Stimulated activated naive CD8-positive, alpha-beta T cell treated with anti-CD3 and anti-CD28 coated beads, Interleukin-15, Interleukin-2, amounts not matched to agents 100 ng/mL and 50 ng/mL, for 24 hours (primary cell): ENCODE measurements at regions not wholly inside any gene's neighbourhood (a gene's known extent, or its start where the extent isn't known, plus 50 kb on each side); places are given as distances from the start of the nearest gene placed in this dataset.

Experiments used
- H3K27ac Mint-ChIP-seq: one replicate; pipeline ENCODE4 v1.8.0; 2021; ENCODE audit warnings: mild to moderate bottlenecking, mixed read lengths
- H3K27me3 Mint-ChIP-seq: one replicate; pipeline ENCODE4 v1.8.0; 2021; ENCODE audit warnings: mixed read lengths
- H3K36me3 Mint-ChIP-seq: one replicate; pipeline ENCODE4 v1.8.0; 2021; ENCODE audit warnings: low read depth, mixed read lengths
- H3K4me1 Mint-ChIP-seq: one replicate; pipeline ENCODE4 v1.8.0; 2021; ENCODE audit warnings: low read depth, mixed read lengths
- H3K4me3 Mint-ChIP-seq: one replicate; pipeline ENCODE4 v1.8.0; 2021; ENCODE audit warnings: mild to moderate bottlenecking, mixed read lengths
- H3K9me3 Mint-ChIP-seq: one replicate; pipeline ENCODE4 v1.8.0; 2021; ENCODE audit warnings: mixed read lengths

DNA sequence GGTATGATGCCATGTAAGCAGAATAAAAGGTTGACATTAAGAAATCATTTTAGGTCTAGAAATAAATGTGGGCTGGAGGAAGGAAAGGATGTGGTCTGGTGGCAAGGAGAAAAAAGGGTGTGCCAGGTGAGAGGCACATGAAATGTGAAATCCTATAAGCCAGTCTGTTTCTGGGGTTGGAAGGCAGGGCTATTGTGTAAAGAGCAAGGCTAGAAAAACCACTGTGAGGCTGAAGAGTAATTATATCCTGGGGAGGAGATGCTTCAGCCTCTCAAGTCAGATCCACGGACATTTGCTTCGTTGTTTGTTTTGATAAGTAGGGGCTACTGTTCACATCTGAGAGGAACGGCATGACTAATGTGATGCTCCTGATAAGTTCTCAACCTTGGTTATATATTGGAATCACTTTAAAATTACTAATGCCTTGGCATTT is 77.5 kb upstream of the CTSC start:
- peak overlapping the region; percentile 60 for H3K4me3 Mint-ChIP-seq
- no peaks in the 10 kb centered on the region for H3K27me3 Mint-ChIP-seq
- peaks cover 31% of the 10 kb centered on the region for H3K4me1 Mint-ChIP-seq
- H3K36me3 Mint-ChIP-seq = no peaks in the 10 kb centered on the region
- H3K9me3 Mint-ChIP-seq = no peaks in the 10 kb centered on the region
- H3K27ac Mint-ChIP-seq = peak overlapping the region; percentile 78

DNA sequence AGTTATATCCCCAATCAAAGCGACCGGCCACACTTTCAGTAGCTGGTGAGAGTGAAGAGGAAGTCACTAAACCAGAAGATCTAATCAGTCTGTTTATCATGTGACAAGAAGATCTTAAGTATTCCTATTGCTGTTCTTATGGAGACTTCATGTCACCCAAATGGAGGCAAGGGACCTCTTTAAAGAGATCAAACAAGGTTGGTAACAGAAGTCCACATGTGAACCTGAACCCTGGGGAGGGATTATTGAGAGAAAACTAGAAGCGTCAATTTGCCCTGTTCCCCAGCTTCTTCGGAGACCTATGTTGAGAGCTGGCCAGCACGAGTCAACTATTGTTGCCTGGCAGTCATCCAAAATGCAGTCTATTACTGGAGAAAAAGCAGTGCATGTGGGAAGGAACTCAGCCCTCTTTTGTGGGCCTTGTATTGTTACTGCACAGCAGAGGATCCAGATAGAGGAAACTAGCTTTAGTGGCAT is 76.9 kb upstream of the CTSC start:
- Mint-ChIP-seq H3K9me3 (no peaks in the 10 kb centered on the region), H3K27ac (peak overlapping the region; percentile 34), H3K36me3 (no peaks in the 10 kb centered on the region), H3K4me3 (peak overlapping the region; percentile 60), H3K4me1 (peaks cover 27% of the 10 kb centered on the region), H3K27me3 (no peaks in the 10 kb centered on the region)

GRCh38 chr11:88411265-88411664 is 73.7 kb upstream of the CTSC start:
- H3K36me3 Mint-ChIP-seq = no peaks in the 10 kb centered on the region
- H3K27ac Mint-ChIP-seq = no peak overlapping the region
- peaks cover 29% of the 10 kb centered on the region for H3K4me1 Mint-ChIP-seq

DNA sequence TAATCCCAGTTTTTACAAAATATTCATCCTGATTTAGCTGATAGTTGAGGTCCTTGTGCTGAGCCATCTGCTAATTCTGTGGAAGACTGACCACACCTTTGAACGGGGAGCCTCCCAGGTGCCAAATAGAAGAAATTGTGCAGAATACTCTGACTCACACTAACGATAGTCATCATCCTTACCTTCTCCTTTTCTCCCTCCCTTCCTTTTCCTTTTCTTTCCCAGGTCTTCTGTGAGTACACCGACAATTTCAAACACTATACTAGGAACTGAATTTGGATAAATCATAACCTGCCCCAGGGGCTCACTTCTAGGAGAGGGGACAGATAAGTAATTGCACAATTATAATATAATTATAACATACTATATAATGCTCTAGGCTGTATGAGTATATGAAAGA is 73.1 kb upstream of the CTSC start:
- Mint-ChIP-seq H3K27me3 (no peaks in the 10 kb centered on the region), H3K27ac (no peak overlapping the region), H3K36me3 (no peaks in the 10 kb centered on the region), H3K4me1 (peaks cover 24% of the 10 kb centered on the region), H3K4me3 (no peak overlapping the region), H3K9me3 (no peaks in the 10 kb centered on the region)

More at GRCh38 chr11:88411265-88411664, 73.7 kb upstream of the CTSC start:
- no peak overlapping the region for H3K4me3 Mint-ChIP-seq
- no peaks in the 10 kb centered on the region for H3K27me3 Mint-ChIP-seq
- no peaks in the 10 kb centered on the region for H3K9me3 Mint-ChIP-seq

DNA sequence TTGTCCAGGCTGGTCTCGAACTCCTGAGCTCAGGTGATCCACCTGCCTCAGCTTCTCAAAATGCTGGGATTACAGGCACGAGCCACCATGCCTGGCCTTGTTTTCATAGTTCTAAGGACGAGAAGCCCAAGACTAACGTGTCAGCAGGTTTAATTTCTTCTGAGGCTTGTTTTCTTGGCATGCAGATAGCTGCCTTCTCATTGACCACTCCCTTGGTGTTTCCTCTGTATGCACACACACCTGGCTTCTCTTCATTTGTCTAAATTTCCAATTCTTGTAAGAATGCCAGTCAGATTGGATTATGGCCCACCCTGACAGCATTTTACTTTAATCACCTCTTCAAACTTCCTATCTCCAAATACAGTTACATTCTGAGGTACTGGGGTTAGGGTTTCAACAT is 72.5 kb upstream of the CTSC start:
- no peaks in the 10 kb centered on the region for H3K36me3 Mint-ChIP-seq
- no peak overlapping the region for H3K27ac Mint-ChIP-seq
- H3K4me3 Mint-ChIP-seq = no peak overlapping the region
- H3K9me3 Mint-ChIP-seq = no peaks in the 10 kb centered on the region
- no peaks in the 10 kb centered on the region for H3K27me3 Mint-ChIP-seq
- peaks cover 18% of the 10 kb centered on the region for H3K4me1 Mint-ChIP-seq

DNA sequence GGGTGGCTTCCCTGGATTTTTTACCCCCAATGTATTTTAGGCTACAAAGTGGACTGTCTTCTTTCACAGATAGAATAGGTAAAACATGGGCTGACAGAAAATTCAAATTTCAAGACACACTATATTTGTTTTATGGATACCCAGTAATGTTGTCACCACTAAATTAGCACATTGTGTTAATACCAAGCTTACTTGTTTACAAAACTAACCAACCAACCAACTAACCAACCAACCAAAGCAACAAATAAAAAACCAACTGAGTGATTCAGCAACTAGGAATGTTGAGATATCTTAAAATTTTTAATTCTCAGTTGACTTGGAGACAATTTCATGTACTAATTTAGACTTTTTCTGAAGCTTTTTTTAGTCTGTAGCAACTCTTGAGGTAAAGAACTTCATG is 69.3 kb upstream of the CTSC start:
- no peaks in the 10 kb centered on the region for H3K9me3 Mint-ChIP-seq
- no peak overlapping the region for H3K4me3 Mint-ChIP-seq
- peaks cover 7% of the 10 kb centered on the region for H3K4me1 Mint-ChIP-seq
- H3K27me3 Mint-ChIP-seq = no peaks in the 10 kb centered on the region
- H3K27ac Mint-ChIP-seq = no peak overlapping the region
- no peaks in the 10 kb centered on the region for H3K36me3 Mint-ChIP-seq

DNA sequence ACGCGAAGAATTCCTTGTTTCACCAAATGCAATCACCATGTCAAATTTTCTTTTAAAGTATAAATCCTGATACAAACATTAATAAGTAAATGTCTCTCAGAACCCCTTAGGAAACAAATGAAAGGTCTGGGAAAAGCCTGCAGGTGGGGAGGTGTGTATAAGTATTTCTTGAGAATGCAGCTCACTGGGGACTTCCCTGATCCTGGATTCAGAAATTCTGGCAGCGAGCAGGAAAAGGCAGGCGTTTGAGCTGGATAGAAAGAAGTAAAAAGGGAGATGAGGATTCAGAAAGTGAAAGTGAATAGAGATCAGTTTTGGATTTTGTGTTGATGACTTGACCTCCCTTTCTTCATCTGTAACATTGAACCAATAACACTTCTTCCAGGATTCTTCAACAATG is 68.3 kb upstream of the CTSC start:
- Mint-ChIP-seq H3K36me3 (no peaks in the 10 kb centered on the region), H3K27me3 (no peaks in the 10 kb centered on the region), H3K9me3 (no peaks in the 10 kb centered on the region), H3K27ac (no peak overlapping the region), H3K4me1 (peaks cover 7% of the 10 kb centered on the region), H3K4me3 (no peak overlapping the region)

DNA sequence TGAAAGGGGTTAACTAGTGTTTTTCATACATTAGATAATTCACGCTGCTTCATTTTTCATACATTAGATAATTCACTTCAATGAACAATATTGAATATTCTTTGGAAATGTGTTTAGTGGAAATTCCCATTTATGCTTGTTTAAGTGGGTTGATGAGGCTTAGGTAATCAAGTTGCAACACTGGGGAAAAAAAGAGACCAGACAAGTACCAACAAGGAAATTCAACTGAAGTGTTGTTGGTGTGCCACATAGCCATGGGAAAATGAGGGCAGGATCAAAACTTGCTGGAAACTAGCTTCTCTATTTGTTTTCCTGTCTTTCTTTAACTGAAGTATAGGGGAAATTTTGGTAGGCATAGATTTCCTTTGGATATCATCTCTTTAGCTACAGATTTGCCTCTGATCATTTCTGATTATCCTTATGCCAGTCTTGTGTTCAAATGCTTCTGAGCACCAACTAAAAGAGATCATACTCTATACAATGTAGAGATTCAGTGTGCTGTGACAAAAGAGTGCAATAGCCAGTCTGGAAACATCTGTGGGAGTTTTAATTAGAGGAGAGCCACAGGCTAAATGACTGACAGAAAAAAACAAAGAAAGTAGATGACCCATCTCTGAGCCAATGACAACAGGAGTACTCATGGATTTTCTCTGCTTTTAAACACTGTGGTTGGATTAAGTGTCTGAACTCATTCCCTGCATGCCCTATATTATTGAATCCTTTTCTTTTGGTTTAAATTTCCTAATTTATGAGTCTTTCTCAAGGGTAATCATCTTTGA is 67.6 kb upstream of the CTSC start:
- no peak overlapping the region for H3K27ac Mint-ChIP-seq
- peaks cover 7% of the 10 kb centered on the region for H3K4me1 Mint-ChIP-seq
- H3K4me3 Mint-ChIP-seq = no peak overlapping the region
- no peaks in the 10 kb centered on the region for H3K36me3 Mint-ChIP-seq
- no peaks in the 10 kb centered on the region for H3K27me3 Mint-ChIP-seq
- no peaks in the 10 kb centered on the region for H3K9me3 Mint-ChIP-seq

GRCh38 chr11:88404391-88404790 is 66.9 kb upstream of the CTSC start:
- Mint-ChIP-seq H3K27ac (no peak overlapping the region), H3K9me3 (no peaks in the 10 kb centered on the region), H3K27me3 (no peaks in the 10 kb centered on the region), H3K4me1 (peaks cover 7% of the 10 kb centered on the region), H3K4me3 (no peak overlapping the region), H3K36me3 (no peaks in the 10 kb centered on the region)

- Mint-ChIP-seq H3K4me1 (peaks cover 7% of the 10 kb centered on the region), H3K4me3 (no peak overlapping the region), H3K27me3 (no peaks in the 10 kb centered on the region), H3K9me3 (no peaks in the 10 kb centered on the region), H3K36me3 (no peaks in the 10 kb centered on the region), H3K27ac (no peak overlapping the region)
Observed at GRCh38 chr11:88402784-88403183, 65.2 kb upstream of the CTSC start.

GRCh38 chr11:88402192-88402715 is 64.7 kb upstream of the CTSC start:
- H3K4me1 Mint-ChIP-seq = peaks cover 7% of the 10 kb centered on the region

DNA sequence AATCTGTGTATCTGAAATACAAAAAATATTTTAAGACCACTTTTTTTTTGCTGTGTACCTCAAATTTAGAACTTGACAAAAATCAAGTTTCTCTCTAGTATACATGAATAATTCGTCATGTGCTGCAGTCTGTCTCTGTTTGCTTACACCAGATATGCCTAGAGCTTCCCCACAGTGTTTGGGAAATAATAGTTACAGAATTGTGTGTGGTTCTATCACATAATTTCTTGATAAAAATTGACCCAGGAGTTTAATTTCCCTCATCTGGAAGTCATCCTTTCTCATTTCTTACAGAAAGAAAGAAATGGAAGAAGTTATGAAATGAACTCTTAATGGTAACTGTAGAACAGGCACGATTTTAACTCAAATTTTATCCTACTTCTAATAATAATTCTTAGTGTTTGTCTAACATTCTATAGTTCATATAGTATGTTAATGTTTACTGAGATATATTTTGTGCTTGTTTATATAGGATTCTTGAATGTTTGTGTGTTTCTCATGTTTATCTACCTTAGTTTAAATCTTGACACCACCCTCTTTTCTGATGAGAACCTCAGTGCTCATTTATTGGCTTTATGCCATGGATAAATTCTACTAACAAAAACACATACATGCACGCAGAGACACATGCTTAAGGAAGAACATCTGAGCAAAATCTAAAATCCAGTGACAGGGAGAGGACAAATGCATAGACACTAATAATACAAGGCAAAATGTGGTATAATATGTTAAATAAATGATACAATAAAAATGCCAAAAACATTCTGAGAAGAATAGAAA is 61.4 kb upstream of the CTSC start:
- no peaks in the 10 kb centered on the region for H3K36me3 Mint-ChIP-seq
- H3K9me3 Mint-ChIP-seq = no peaks in the 10 kb centered on the region
- H3K4me3 Mint-ChIP-seq = no peak overlapping the region
- H3K27me3 Mint-ChIP-seq = no peaks in the 10 kb centered on the region
- H3K4me1 Mint-ChIP-seq = peaks cover 4% of the 10 kb centered on the region
- no peak overlapping the region for H3K27ac Mint-ChIP-seq

More at GRCh38 chr11:88402192-88402715, 64.7 kb upstream of the CTSC start:
- no peak overlapping the region for H3K27ac Mint-ChIP-seq
- no peaks in the 10 kb centered on the region for H3K9me3 Mint-ChIP-seq
- no peaks in the 10 kb centered on the region for H3K27me3 Mint-ChIP-seq
- H3K36me3 Mint-ChIP-seq = no peaks in the 10 kb centered on the region
- H3K4me3 Mint-ChIP-seq = no peak overlapping the region

DNA sequence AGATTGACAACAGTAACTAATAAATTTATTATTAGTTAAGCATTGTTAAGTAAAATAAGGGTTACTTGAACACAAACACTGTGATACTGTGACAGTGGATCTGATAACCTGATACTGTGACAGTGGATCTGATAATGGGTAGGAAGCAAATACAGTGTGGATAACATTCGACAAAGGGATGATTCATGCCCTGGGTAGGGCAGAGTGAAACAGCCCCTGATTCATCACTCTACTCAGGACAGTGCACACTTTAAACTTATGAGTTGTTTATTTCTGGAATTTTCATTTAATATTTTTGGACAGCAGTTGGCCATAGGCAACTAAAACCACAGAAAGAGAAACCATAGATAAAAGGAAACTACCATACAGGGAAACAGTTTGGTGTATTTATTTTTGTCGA is 60.8 kb upstream of the CTSC start:
- Mint-ChIP-seq H3K9me3 (no peaks in the 10 kb centered on the region), H3K4me3 (no peak overlapping the region), H3K27me3 (no peaks in the 10 kb centered on the region), H3K4me1 (peaks cover 4% of the 10 kb centered on the region), H3K36me3 (no peaks in the 10 kb centered on the region), H3K27ac (no peak overlapping the region)

GRCh38 chr11:88390254-88390653 is 52.7 kb upstream of the CTSC start:
- no peaks in the 10 kb centered on the region for H3K27me3 Mint-ChIP-seq
- no peaks in the 10 kb centered on the region for H3K36me3 Mint-ChIP-seq
- H3K9me3 Mint-ChIP-seq = no peaks in the 10 kb centered on the region
- H3K4me1 Mint-ChIP-seq = no peaks in the 10 kb centered on the region
- H3K27ac Mint-ChIP-seq = no peak overlapping the region
- H3K4me3 Mint-ChIP-seq = no peak overlapping the region

DNA sequence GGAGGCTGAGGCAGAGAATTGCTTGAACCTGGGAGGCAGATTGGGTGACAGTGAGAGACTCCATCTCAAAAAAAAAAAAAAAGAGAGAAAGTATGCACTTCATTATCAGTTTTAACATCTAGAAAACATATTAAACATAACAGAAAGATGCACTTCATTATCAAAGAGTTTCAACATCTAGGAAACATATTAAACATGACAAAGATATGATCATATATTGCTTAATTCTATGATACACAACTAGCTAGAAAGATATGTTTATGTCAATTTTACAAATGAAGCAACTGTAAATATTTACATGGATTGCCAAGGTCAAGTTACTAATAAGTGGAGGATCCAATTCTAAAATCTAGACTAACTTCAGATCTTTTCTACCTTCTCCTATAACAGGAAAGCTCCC is 50.4 kb upstream of the CTSC start:
- no peaks in the 10 kb centered on the region for H3K36me3 Mint-ChIP-seq
- no peaks in the 10 kb centered on the region for H3K9me3 Mint-ChIP-seq
- H3K4me3 Mint-ChIP-seq = no peak overlapping the region
- H3K27me3 Mint-ChIP-seq = no peaks in the 10 kb centered on the region
- no peak overlapping the region for H3K27ac Mint-ChIP-seq
- peaks cover 9% of the 10 kb centered on the region for H3K4me1 Mint-ChIP-seq
